Fibroblast of lung (primary cell): ENCODE measurements at regions not wholly inside any gene's neighbourhood (a gene's known extent, or its start where the extent isn't known, plus 50 kb on each side); places are given as distances from the start of the nearest gene placed in this dataset.

Experiments used
- DNase-seq, 2 donors: peaks; one replicate each; pipeline versions ENCODE4 v3.0.0 to v3.0.0-alpha.2; 2010; ENCODE audit warnings: low read depth in 2 of 2
- H2AFZ ChIP-seq: 2 replicates; pipeline ENCODE4 v1.5.1; 2012; ENCODE audit warnings: low read length, control low read depth, inconsistent platforms
- H3K27ac ChIP-seq: 2 replicates; pipeline ENCODE4 v1.5.1; 2011; ENCODE audit warnings: low read length, control low read depth; ENCODE audit not compliant: insufficient read depth
- H3K27me3 ChIP-seq: 2 replicates; pipeline ENCODE4 v1.5.1; 2011; ENCODE audit warnings: mild to moderate bottlenecking, low read length; ENCODE audit not compliant: control insufficient read depth, insufficient read depth
- H3K36me3 ChIP-seq: 2 replicates; pipeline ENCODE4 v1.5.1; 2011; ENCODE audit warnings: low read length; ENCODE audit not compliant: control insufficient read depth, insufficient read depth
- H3K4me1 ChIP-seq: 2 replicates; pipeline ENCODE4 v1.5.1; 2011; ENCODE audit warnings: low read length; ENCODE audit not compliant: control insufficient read depth, insufficient read depth; ENCODE audit errors: extremely low read depth
- H3K4me2 ChIP-seq: 2 replicates; pipeline ENCODE4 v1.5.1; 2011; ENCODE audit warnings: low read length, control low read depth; ENCODE audit not compliant: insufficient read depth; ENCODE audit errors: extremely low read depth
- H3K4me3 ChIP-seq, 4 experiments: fragments of 200-600 bp in 1 of 4; sonication (generic) in 1 of 4; replicated peaks in 1 of 4; 2 replicates each; pipeline ENCODE4 v1.5.1; 2011 to 2016; ENCODE audit warnings: low read length in 4 of 4, low read depth in 3 of 4, mild to moderate bottlenecking in 3 of 4, control low read depth in 2 of 4, inconsistent platforms in 1 of 4, mixed read lengths in 1 of 4; ENCODE audit not compliant: insufficient read depth in 1 of 4; ENCODE audit errors: control extremely low read depth in 1 of 4
- H3K79me2 ChIP-seq: 2 replicates; pipeline ENCODE4 v1.5.1; 2012; ENCODE audit warnings: mild to moderate bottlenecking, low read length, inconsistent platforms; ENCODE audit not compliant: control insufficient read depth, insufficient read depth
- H3K9ac ChIP-seq: 2 replicates; pipeline ENCODE4 v1.5.1; 2011; ENCODE audit warnings: mild to moderate bottlenecking, low read length, control low read depth; ENCODE audit not compliant: insufficient read depth
- H3K9me3 ChIP-seq: 2 replicates; pipeline ENCODE4 v1.5.1; 2012; ENCODE audit warnings: low read depth, low read length; ENCODE audit not compliant: control insufficient read depth, insufficient read depth
- H4K20me1 ChIP-seq: 2 replicates; pipeline ENCODE4 v1.5.1; 2011; ENCODE audit warnings: low read length; ENCODE audit not compliant: control insufficient read depth, insufficient read depth; ENCODE audit errors: extremely low read depth
- CTCF ChIP-seq, 2 donors: IDR thresholded peaks in 1 of 2; conservative IDR thresholded peaks in 1 of 2; 1 replicate in 1 of 2; 2 replicates in 1 of 2; pipeline ENCODE4 v1.5.1; 2011 to 2012; ENCODE audit warnings: low read length in 2 of 2, control low read depth in 1 of 2, inconsistent platforms in 1 of 2, low read depth in 1 of 2, mild to moderate bottlenecking in 1 of 2
- EZH2 ChIP-seq: IDR thresholded peaks from 2 replicates; pipeline ENCODE4 v1.5.1; 2012; ENCODE audit warnings: low read length, control low read depth, mild to moderate bottlenecking; ENCODE audit errors: missing control alignments

GRCh38 chrX:94493405-94493804 lies 819.4 kb downstream of the FAM133A start:
- Histone ChIP-seq H3K4me2 (no peak overlapping the region), H4K20me1 (no peaks in the 10 kb centered on the region), H3K4me1 (no peaks in the 10 kb centered on the region), H3K79me2 (no peaks in the 10 kb centered on the region), H2AFZ (no peak overlapping the region), H3K27me3 (no peaks in the 10 kb centered on the region), H3K4me3 (no peak overlapping the region), H3K9me3 (no peaks in the 10 kb centered on the region), H3K36me3 (no peaks in the 10 kb centered on the region), H3K9ac (no peak overlapping the region), H3K27ac (no peak overlapping the region)
- no peak for DNase-seq
- TF ChIP-seq EZH2: no peak
- TF ChIP-seq CTCF (conservative IDR thresholded peaks at IDR 0.05 in 1 of 2, IDR thresholded peaks at IDR 0.05 in 1 of 2; ENCODE audit: low read depth in 1 of 2, low read length in 2 of 2): no peak

GRCh38 chrX:94511564-94511963 lies 837.6 kb downstream of the FAM133A start:
- DNase-seq: no peak
- Histone ChIP-seq H3K9me3 (no peaks in the 10 kb centered on the region), H3K4me1 (no peaks in the 10 kb centered on the region), H3K36me3 (no peaks in the 10 kb centered on the region), H3K4me3 (no peak overlapping the region), H3K9ac (no peak overlapping the region), H3K4me2 (no peak overlapping the region), H2AFZ (no peak overlapping the region), H3K27me3 (no peaks in the 10 kb centered on the region), H4K20me1 (peaks cover 2% of the 10 kb centered on the region), H3K27ac (no peak overlapping the region), H3K79me2 (no peaks in the 10 kb centered on the region)
- TF ChIP-seq EZH2 (no peak), CTCF (conservative IDR thresholded peaks at IDR 0.05 in 1 of 2, IDR thresholded peaks at IDR 0.05 in 1 of 2; ENCODE audit: low read depth in 1 of 2, low read length in 2 of 2) (no peak)

GRCh38 chrX:94515009-94515408 lies 841.0 kb downstream of the FAM133A start:
- no peak for DNase-seq
- no peak for TF ChIP-seq CTCF (conservative IDR thresholded peaks at IDR 0.05 in 1 of 2, IDR thresholded peaks at IDR 0.05 in 1 of 2; ENCODE audit: low read depth in 1 of 2, low read length in 2 of 2)
- no peak for TF ChIP-seq EZH2

More at GRCh38 chrX:94515009-94515408, 841.0 kb downstream of the FAM133A start:
- Histone ChIP-seq H3K79me2 (no peaks in the 10 kb centered on the region), H3K36me3 (no peaks in the 10 kb centered on the region), H4K20me1 (no peaks in the 10 kb centered on the region), H3K9ac (no peak overlapping the region), H3K4me1 (no peaks in the 10 kb centered on the region), H2AFZ (no peak overlapping the region), H3K4me2 (no peak overlapping the region), H3K4me3 (no peak overlapping the region), H3K27me3 (no peaks in the 10 kb centered on the region), H3K9me3 (no peaks in the 10 kb centered on the region), H3K27ac (no peak overlapping the region)
